Liver (tissue), 7 donors: ENCODE measurements at regions not wholly inside any gene's neighbourhood (a gene's known extent, or its start where the extent isn't known, plus 50 kb on each side); places are given as distances from the start of the nearest gene placed in this dataset.

Experiments
- DNase-seq: peaks from one replicate; pipeline ENCODE4 v3.0.0-alpha.2; 2017; ENCODE audit warnings: low spot score
- H3K27ac ChIP-seq, 2 donors: one replicate each; pipeline ENCODE4 v1.7.0; 2013; ENCODE audit warnings: inconsistent platforms in 2 of 2, low read length in 2 of 2, control low read depth in 1 of 2, low read depth in 1 of 2, mild to moderate bottlenecking in 1 of 2
- H3K27me3 ChIP-seq, 4 donors: one replicate each; pipeline versions ENCODE4 v1.6.1 to v1.7.0; 2013; ENCODE audit warnings: low read length in 3 of 4, inconsistent platforms in 1 of 4, mild to moderate bottlenecking in 1 of 4, moderate library complexity in 1 of 4; ENCODE audit not compliant: control insufficient read depth in 4 of 4, insufficient read depth in 4 of 4
- H3K36me3 ChIP-seq, 4 donors: one replicate each; pipeline versions ENCODE4 v1.6.1 to v1.7.0; 2013; ENCODE audit warnings: low read length in 3 of 4, mild to moderate bottlenecking in 3 of 4, low read depth in 1 of 4, moderate library complexity in 1 of 4; ENCODE audit not compliant: control insufficient read depth in 4 of 4, insufficient read depth in 3 of 4
- H3K4me1 ChIP-seq, 4 donors: one replicate each; pipeline versions ENCODE4 v1.6.1 to v1.7.0; 2013; ENCODE audit warnings: low read length in 3 of 4, mild to moderate bottlenecking in 3 of 4, moderate library complexity in 1 of 4; ENCODE audit not compliant: control insufficient read depth in 4 of 4, insufficient read depth in 4 of 4
- H3K4me3 ChIP-seq, 3 donors: one replicate each; pipeline versions ENCODE4 v1.6.1 to v1.7.0; 2013; ENCODE audit warnings: low read length in 3 of 3, control low read depth in 1 of 3, low read depth in 1 of 3, mild to moderate bottlenecking in 1 of 3
- H3K9ac ChIP-seq, 2 donors: one replicate each; pipeline ENCODE4 v1.7.0; 2013; ENCODE audit warnings: low read length in 2 of 2, mild to moderate bottlenecking in 2 of 2, moderate library complexity in 2 of 2, control low read depth in 1 of 2, low read depth in 1 of 2
- H3K9me3 ChIP-seq, 4 donors: one replicate each; pipeline versions ENCODE4 v1.6.1 to v1.7.0; 2013; ENCODE audit warnings: low read length in 3 of 4; ENCODE audit not compliant: control insufficient read depth in 4 of 4
- EGR1 ChIP-seq, 2 donors: IDR thresholded peaks; 2 replicates each; pipeline ENCODE4 v1.6.1; 2016 to 2018; ENCODE audit warnings: antibody characterized with exemption in 2 of 2, low read depth in 2 of 2
- FOXA1 ChIP-seq: IDR thresholded peaks from 2 replicates; pipeline ENCODE4 v1.6.1; 2016; ENCODE audit warnings: antibody characterized with exemption
- FOXA2 ChIP-seq: IDR thresholded peaks from 2 replicates; pipeline ENCODE4 v1.6.1; 2016; ENCODE audit warnings: antibody characterized with exemption
- GABPA ChIP-seq, 2 donors: IDR thresholded peaks in 1 of 2; conservative IDR thresholded peaks in 1 of 2; 2 replicates each; pipeline ENCODE4 v1.6.1; 2016; ENCODE audit warnings: antibody characterized with exemption in 2 of 2, mild to moderate bottlenecking in 1 of 2, moderate library complexity in 1 of 2
- HNF4A ChIP-seq, 2 donors: conservative IDR thresholded peaks; 2 replicates each; pipeline ENCODE4 v1.6.1; 2016; ENCODE audit warnings: antibody characterized with exemption in 2 of 2, mild to moderate bottlenecking in 2 of 2
- HNF4G ChIP-seq: IDR thresholded peaks from 2 replicates; pipeline ENCODE4 v1.6.1; 2016; ENCODE audit warnings: antibody characterized with exemption
- JUND ChIP-seq, 2 donors: IDR thresholded peaks; 2 replicates each; pipeline ENCODE4 v1.6.1; 2016; ENCODE audit warnings: antibody characterized with exemption in 2 of 2
- NR2F2 ChIP-seq: IDR thresholded peaks from 2 replicates; pipeline ENCODE4 v1.6.1; 2016; ENCODE audit warnings: antibody characterized with exemption
- RAD21 ChIP-seq, 2 donors: IDR thresholded peaks; 2 replicates each; pipeline ENCODE4 v1.6.1; 2016; ENCODE audit warnings: antibody characterized with exemption in 2 of 2, mild to moderate bottlenecking in 2 of 2
- SP1 ChIP-seq: IDR thresholded peaks from 2 replicates; pipeline ENCODE4 v1.6.1; 2018; ENCODE audit warnings: antibody characterized with exemption, mild to moderate bottlenecking
- TAF1 ChIP-seq: conservative IDR thresholded peaks from 2 replicates; pipeline ENCODE4 v1.6.1; 2016; ENCODE audit warnings: antibody characterized with exemption, mild to moderate bottlenecking
- WGBS: extraction: QIAGEN DNeasy Blood & Tissue Kit; methylation state at CpG from one replicate; pipeline ENCODE4 v1.1.7; 2013; 5-methylcytosine and 5-hydroxymethylcytosine counted together
- TF ChIP-seq, protein P1 (sequence below): IDR thresholded peaks from 2 replicates; pipeline ENCODE4 v1.6.1; 2016; ENCODE audit warnings: antibody characterized with exemption
- TF ChIP-seq, protein P2 (sequence below): IDR thresholded peaks from 2 replicates; pipeline ENCODE4 v1.6.1; 2016; ENCODE audit warnings: antibody characterized with exemption
- TF ChIP-seq, protein P3 (sequence below): IDR thresholded peaks from 2 replicates; pipeline ENCODE4 v1.6.1; 2016; ENCODE audit warnings: antibody characterized with exemption, mild to moderate bottlenecking
- TF ChIP-seq, protein P4 (sequence below): IDR thresholded peaks from 2 replicates; pipeline ENCODE4 v1.6.1; 2016; ENCODE audit warnings: antibody characterized with exemption
- donor health status: healthy.
- donor health status: healthy.
- donor health status: healthy.
- donor health status: healthy.

DNA sequence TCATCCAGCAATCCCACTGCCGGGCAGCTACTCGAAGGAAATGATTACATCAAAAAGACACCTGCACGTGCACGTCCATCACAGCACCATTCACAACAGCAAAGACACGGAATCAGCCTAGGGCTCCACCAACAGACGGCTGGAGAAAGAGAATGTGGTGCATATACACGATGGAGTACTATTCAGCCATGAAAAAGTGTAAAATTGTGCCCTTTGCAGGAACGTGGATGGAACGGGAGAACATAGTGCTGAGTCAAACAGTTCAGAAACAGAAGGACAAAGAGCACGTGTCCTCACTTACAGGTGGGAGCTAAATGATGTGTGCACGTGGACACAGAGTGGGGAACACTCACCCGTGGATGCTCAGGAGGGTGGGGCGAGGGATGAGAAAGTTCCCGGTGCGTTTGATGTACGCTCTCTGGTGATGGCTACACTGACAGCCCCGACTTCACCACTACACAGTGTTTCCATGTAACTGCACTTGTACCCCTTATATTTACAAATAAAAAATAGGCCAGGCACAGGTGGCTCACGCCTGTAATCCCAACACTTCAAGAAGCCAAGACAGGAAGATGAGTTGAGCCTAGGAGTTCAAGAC lies 92.0 kb downstream of the PDGFA start:
- Histone ChIP-seq H3K27me3 (no peaks in the 10 kb centered on the region), H3K9ac (no peak overlapping the region)
- 93% methylated on average over 18 of the region's 18 CpGs for WGBS

DNA sequence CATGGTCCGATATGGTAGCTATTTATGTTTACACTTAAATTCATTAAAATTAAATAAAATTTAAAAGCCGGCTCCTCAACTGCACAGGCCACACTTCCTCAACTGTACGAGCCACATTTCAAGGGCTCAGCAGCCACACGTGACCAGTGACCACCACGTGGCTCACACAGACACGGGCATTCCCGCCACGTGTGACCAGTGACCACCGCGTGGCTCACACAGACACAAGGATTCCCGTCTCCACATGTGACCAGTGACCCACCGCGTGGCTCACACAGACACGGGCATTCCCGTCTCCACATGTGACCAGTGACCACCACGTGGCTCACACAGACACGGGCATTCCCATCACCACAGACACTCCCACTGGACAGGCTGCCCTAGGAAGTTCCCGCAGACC lies 91.3 kb downstream of the PDGFA start:
- Histone ChIP-seq H3K27ac (no peak overlapping the region), H3K27me3 (no peaks in the 10 kb centered on the region), H3K4me1 (no peaks in the 10 kb centered on the region), H3K9me3 (no peaks in the 10 kb centered on the region), H3K4me3 (no peak overlapping the region), H3K36me3 (no peaks in the 10 kb centered on the region), H3K9ac (no peak overlapping the region)
- TF ChIP-seq EGR1 (IDR thresholded peaks at IDR 0.05; ENCODE audit: low read depth in 2 of 2) (no peak), HNF4G (no peak), FOXA2 (no peak), GABPA (IDR thresholded peaks at IDR 0.05 in 1 of 2, conservative IDR thresholded peaks at IDR 0.05 in 1 of 2) (no peak), NR2F2 (no peak), JUND (IDR thresholded peaks at IDR 0.05) (no peak), HNF4A (conservative IDR thresholded peaks at IDR 0.05) (no peak), SP1 (no peak), FOXA1 (no peak), TAF1 (no peak)
- TF ChIP-seq, protein P1, sequence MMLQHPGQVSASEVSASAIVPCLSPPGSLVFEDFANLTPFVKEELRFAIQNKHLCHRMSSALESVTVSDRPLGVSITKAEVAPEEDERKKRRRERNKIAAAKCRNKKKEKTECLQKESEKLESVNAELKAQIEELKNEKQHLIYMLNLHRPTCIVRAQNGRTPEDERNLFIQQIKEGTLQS = no peak
- TF ChIP-seq, protein P2, sequence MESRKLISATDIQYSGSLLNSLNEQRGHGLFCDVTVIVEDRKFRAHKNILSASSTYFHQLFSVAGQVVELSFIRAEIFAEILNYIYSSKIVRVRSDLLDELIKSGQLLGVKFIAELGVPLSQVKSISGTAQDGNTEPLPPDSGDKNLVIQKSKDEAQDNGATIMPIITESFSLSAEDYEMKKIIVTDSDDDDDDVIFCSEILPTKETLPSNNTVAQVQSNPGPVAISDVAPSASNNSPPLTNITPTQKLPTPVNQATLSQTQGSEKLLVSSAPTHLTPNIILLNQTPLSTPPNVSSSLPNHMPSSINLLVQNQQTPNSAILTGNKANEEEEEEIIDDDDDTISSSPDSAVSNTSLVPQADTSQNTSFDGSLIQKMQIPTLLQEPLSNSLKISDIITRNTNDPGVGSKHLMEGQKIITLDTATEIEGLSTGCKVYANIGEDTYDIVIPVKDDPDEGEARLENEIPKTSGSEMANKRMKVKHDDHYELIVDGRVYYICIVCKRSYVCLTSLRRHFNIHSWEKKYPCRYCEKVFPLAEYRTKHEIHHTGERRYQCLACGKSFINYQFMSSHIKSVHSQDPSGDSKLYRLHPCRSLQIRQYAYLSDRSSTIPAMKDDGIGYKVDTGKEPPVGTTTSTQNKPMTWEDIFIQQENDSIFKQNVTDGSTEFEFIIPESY = no peak
- TF ChIP-seq, protein P3, sequence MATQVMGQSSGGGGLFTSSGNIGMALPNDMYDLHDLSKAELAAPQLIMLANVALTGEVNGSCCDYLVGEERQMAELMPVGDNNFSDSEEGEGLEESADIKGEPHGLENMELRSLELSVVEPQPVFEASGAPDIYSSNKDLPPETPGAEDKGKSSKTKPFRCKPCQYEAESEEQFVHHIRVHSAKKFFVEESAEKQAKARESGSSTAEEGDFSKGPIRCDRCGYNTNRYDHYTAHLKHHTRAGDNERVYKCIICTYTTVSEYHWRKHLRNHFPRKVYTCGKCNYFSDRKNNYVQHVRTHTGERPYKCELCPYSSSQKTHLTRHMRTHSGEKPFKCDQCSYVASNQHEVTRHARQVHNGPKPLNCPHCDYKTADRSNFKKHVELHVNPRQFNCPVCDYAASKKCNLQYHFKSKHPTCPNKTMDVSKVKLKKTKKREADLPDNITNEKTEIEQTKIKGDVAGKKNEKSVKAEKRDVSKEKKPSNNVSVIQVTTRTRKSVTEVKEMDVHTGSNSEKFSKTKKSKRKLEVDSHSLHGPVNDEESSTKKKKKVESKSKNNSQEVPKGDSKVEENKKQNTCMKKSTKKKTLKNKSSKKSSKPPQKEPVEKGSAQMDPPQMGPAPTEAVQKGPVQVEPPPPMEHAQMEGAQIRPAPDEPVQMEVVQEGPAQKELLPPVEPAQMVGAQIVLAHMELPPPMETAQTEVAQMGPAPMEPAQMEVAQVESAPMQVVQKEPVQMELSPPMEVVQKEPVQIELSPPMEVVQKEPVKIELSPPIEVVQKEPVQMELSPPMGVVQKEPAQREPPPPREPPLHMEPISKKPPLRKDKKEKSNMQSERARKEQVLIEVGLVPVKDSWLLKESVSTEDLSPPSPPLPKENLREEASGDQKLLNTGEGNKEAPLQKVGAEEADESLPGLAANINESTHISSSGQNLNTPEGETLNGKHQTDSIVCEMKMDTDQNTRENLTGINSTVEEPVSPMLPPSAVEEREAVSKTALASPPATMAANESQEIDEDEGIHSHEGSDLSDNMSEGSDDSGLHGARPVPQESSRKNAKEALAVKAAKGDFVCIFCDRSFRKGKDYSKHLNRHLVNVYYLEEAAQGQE = no peak
- TF ChIP-seq, protein P4, sequence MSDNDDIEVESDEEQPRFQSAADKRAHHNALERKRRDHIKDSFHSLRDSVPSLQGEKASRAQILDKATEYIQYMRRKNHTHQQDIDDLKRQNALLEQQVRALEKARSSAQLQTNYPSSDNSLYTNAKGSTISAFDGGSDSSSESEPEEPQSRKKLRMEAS = no peak
- DNase-seq = no peak
- WGBS = 96% methylated on average over 18 of the region's 18 CpGs

More for the DNA sequence above, 92.0 kb downstream of the PDGFA start:
- no peak overlapping the region for H3K4me3 ChIP-seq
- no peak for DNase-seq
- no peak for TF ChIP-seq RAD21 (IDR thresholded peaks at IDR 0.05)
- no peak for TF ChIP-seq NR2F2
- no peak for TF ChIP-seq HNF4A (conservative IDR thresholded peaks at IDR 0.05)
- TF ChIP-seq HNF4G = no peak
- TF ChIP-seq FOXA1 = no peak
- no peak overlapping the region for H3K27ac ChIP-seq
- no peaks in the 10 kb centered on the region for H3K9me3 ChIP-seq
- H3K36me3 ChIP-seq = no peaks in the 10 kb centered on the region
- no peaks in the 10 kb centered on the region for H3K4me1 ChIP-seq
